ENCODE measurements at regions not wholly inside any gene's neighbourhood (a gene's known extent, or its start where the extent isn't known, plus 50 kb on each side); places are given as distances from the start of the nearest gene placed in this dataset.

DNA sequence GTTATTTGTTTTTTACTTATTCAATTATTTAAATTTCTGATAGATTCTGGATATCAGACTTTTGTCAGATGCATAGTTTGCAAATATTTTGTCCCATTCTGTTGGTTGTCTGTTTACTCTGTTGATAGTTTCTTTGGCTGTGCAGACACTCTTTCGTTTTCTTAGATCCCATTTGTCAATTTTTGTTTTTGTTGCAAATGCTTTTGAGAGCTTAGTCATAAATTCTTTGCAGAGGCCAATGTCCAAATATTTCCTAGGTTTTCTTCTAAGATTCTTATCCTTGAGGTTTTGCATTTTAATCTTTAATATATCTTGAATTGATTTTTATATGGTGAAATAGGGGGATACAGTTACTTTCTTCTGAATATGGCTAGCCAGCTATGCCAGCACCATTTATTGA, 112.7 kb upstream of the SESTD1 start:
- Histone ChIP-seq H3K27me3 (ENCODE audit: insufficient read depth) (no peaks in the 10 kb centered on the region), H3K4me1 (ENCODE audit: insufficient read depth) (no peaks in the 10 kb centered on the region), H3K4me2 (no peak overlapping the region), H4K20me1 (replicated peaks; ENCODE audit: insufficient read depth) (no peaks in the 10 kb centered on the region), H3K27ac (ENCODE audit: low read depth) (no peak overlapping the region), H3K36me3 (ENCODE audit: insufficient read depth) (no peaks in the 10 kb centered on the region), H3K4me3 (no peak overlapping the region), H3K79me2 (replicated peaks; ENCODE audit: insufficient read depth) (no peaks in the 10 kb centered on the region), H3K9me2 (ENCODE audit: insufficient read depth) (0 out of 2 replicates have a peak, but pooled peaks cover 9% of the 10 kb centered on the region), H2AFZ (no peak overlapping the region), H3F3A (replicated peaks; ENCODE audit: low read depth) (no peaks in the 10 kb centered on the region)
- no peak overlapping the region for H3K27ac Mint-ChIP-seq
- no peaks in the 10 kb centered on the region for H3K27me3 Mint-ChIP-seq (ENCODE audit: insufficient read depth, low read depth, poor library complexity)
- ATAC-seq: no peak
- H3K4me3 Mint-ChIP-seq: no peak overlapping the region
- DNase-seq (ENCODE audit: low spot score): no peak
- H3K9me3 Mint-ChIP-seq: no peaks in the 10 kb centered on the region; the same call in 1 of the 3 replicates
- no peaks in the 10 kb centered on the region for H3K4me1 Mint-ChIP-seq
- no peaks in the 10 kb centered on the region for H3K36me3 Mint-ChIP-seq (ENCODE audit: low read depth)
- TF ChIP-seq ZNF462 (CRISPR knock-in tag; IDR thresholded peaks at IDR 0.05) (no peak), POLR2AphosphoS5 (IDR thresholded peaks at IDR 0.05; ENCODE audit: low read depth) (no peak), ZNF114 (CRISPR knock-in tag; IDR thresholded peaks at IDR 0.05) (no peak), REST (IDR thresholded peaks at IDR 0.05; ENCODE audit: unreplicated experiment) (no peak), CTCF (conservative IDR thresholded peaks at IDR 0.05; ENCODE audit: low read depth in 2 of 2) (no peak), NANOG (IDR thresholded peaks at IDR 0.05; ENCODE audit: borderline replicate concordance) (no peak), EZH2 (IDR thresholded peaks at IDR 0.05; ENCODE audit: low read depth, unreplicated experiment) (no peak), STAT1 (IDR thresholded peaks at IDR 0.05; ENCODE audit: unreplicated experiment) (no peak), ZNF331 (CRISPR knock-in tag; IDR thresholded peaks at IDR 0.05; ENCODE audit: low read depth) (no peak), EZH2phosphoT487 (IDR thresholded peaks at IDR 0.05; ENCODE audit: unreplicated experiment) (no peak), JUNB (IDR thresholded peaks at IDR 0.05; ENCODE audit: unreplicated experiment) (no peak), ETS1 (IDR thresholded peaks at IDR 0.05) (no peak), CREB1 (CRISPR knock-in tag; IDR thresholded peaks at IDR 0.05; ENCODE audit: low read depth) (no peak)

All from GM23338 (cell line).